ENCODE measurements at regions not wholly inside any gene's neighbourhood (a gene's known extent, or its start where the extent isn't known, plus 50 kb on each side); places are given as distances from the start of the nearest gene placed in this dataset.

DNA sequence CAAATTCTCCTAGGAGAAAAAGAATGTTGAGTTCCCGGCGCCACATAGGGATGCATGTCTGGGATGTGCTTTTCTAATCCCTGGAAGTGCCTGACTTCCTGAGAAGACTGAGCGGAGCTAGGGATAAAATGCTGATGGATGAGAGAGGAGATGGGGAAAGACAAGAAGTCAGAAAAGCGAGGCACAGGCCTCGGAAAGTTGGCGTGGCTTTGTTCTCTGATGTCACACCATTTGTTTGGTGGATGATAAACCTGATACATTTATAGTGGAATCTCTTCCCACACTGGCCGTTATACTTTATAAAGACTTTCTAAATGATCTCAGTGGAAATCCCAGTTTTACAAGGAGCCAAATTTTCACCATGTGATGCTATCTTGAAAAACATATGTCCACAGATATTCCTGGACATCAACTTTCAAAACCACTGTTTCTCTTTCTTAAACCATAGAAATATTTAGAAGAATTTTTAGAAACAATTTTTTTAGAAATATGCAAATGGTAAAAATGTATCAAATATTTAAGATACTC, 188.8 kb upstream of the SVIL start:
- TF ChIP-seq SP2 (tag by site-specific recombination; IDR thresholded peaks at IDR 0.05): no peak
- TF ChIP-seq, protein P1, sequence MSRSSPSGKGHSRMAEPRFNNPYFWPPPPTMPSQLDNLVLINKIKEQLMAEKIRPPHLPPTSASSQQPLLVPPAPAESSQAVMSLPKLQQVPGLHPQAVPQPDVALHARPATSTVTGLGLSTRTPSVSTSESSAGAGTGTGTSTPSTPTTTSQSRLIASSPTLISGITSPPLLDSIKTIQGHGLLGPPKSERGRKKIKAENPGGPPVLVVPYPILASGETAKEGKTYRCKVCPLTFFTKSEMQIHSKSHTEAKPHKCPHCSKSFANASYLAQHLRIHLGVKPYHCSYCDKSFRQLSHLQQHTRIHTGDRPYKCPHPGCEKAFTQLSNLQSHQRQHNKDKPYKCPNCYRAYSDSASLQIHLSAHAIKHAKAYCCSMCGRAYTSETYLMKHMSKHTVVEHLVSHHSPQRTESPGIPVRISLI (tag by site-specific recombination; IDR thresholded peaks at IDR 0.05): no peak
- TF ChIP-seq, protein P2, sequence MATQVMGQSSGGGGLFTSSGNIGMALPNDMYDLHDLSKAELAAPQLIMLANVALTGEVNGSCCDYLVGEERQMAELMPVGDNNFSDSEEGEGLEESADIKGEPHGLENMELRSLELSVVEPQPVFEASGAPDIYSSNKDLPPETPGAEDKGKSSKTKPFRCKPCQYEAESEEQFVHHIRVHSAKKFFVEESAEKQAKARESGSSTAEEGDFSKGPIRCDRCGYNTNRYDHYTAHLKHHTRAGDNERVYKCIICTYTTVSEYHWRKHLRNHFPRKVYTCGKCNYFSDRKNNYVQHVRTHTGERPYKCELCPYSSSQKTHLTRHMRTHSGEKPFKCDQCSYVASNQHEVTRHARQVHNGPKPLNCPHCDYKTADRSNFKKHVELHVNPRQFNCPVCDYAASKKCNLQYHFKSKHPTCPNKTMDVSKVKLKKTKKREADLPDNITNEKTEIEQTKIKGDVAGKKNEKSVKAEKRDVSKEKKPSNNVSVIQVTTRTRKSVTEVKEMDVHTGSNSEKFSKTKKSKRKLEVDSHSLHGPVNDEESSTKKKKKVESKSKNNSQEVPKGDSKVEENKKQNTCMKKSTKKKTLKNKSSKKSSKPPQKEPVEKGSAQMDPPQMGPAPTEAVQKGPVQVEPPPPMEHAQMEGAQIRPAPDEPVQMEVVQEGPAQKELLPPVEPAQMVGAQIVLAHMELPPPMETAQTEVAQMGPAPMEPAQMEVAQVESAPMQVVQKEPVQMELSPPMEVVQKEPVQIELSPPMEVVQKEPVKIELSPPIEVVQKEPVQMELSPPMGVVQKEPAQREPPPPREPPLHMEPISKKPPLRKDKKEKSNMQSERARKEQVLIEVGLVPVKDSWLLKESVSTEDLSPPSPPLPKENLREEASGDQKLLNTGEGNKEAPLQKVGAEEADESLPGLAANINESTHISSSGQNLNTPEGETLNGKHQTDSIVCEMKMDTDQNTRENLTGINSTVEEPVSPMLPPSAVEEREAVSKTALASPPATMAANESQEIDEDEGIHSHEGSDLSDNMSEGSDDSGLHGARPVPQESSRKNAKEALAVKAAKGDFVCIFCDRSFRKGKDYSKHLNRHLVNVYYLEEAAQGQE (tag by site-specific recombination; IDR thresholded peaks at IDR 0.05): no peak
- no peak for TF ChIP-seq SALL2 (tag by site-specific recombination; IDR thresholded peaks at IDR 0.05; ENCODE audit: borderline replicate concordance)
- TF ChIP-seq ZBTB21 (tag by site-specific recombination; IDR thresholded peaks at IDR 0.05): no peak
- no peak for TF ChIP-seq ZNF138 (tag by site-specific recombination; IDR thresholded peaks at IDR 0.05; ENCODE audit: borderline replicate concordance)
- TF ChIP-seq, protein P3, sequence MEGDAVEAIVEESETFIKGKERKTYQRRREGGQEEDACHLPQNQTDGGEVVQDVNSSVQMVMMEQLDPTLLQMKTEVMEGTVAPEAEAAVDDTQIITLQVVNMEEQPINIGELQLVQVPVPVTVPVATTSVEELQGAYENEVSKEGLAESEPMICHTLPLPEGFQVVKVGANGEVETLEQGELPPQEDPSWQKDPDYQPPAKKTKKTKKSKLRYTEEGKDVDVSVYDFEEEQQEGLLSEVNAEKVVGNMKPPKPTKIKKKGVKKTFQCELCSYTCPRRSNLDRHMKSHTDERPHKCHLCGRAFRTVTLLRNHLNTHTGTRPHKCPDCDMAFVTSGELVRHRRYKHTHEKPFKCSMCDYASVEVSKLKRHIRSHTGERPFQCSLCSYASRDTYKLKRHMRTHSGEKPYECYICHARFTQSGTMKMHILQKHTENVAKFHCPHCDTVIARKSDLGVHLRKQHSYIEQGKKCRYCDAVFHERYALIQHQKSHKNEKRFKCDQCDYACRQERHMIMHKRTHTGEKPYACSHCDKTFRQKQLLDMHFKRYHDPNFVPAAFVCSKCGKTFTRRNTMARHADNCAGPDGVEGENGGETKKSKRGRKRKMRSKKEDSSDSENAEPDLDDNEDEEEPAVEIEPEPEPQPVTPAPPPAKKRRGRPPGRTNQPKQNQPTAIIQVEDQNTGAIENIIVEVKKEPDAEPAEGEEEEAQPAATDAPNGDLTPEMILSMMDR (tag by site-specific recombination; IDR thresholded peaks at IDR 0.05): no peak
